Thyroid gland (tissue), 4 donors: ENCODE measurements at regions not wholly inside any gene's neighbourhood (a gene's known extent, or its start where the extent isn't known, plus 50 kb on each side); places are given as distances from the start of the nearest gene placed in this dataset.

Source experiments
- DNase-seq, 2 donors: peaks; one replicate each; pipeline ENCODE4 v3.0.0-alpha.2; 2019
- H3K27ac ChIP-seq, 3 donors: fragments of 200-600 bp; sonication (generic); 1 replicate in 2 of 3; 2 replicates in 1 of 3; pipeline ENCODE4 v1.5.1; 2016 to 2019; ENCODE audit warnings: mild to moderate bottlenecking in 1 of 3, moderate library complexity in 1 of 3
- H3K27me3 ChIP-seq: fragments of 200-600 bp; sonication (generic); one replicate; pipeline ENCODE4 v1.5.1; 2019
- H3K36me3 ChIP-seq, 2 donors: fragments of 200-600 bp; sonication (generic); one replicate each; pipeline ENCODE4 v1.5.1; 2016 to 2019
- H3K4me1 ChIP-seq, 2 donors: fragments of 200-600 bp; sonication (generic); one replicate each; pipeline ENCODE4 v1.5.1; 2017 to 2019
- H3K4me3 ChIP-seq, 3 donors: fragments of 200-600 bp; sonication (generic); replicated peaks in 1 of 3; 1 replicate in 2 of 3; 2 replicates in 1 of 3; pipeline ENCODE4 v1.5.1; 2016; ENCODE audit warnings: mild to moderate bottlenecking in 1 of 3
- H3K9me3 ChIP-seq: fragments of 200-600 bp; sonication (generic); one replicate; pipeline ENCODE4 v1.5.1; 2017
- CTCF ChIP-seq, 6 experiments: fragments of 200-600 bp in 3 of 6; fragments of 450-650 bp in 3 of 6; sonication (generic) in 3 of 6; IDR thresholded peaks; one replicate each; pipeline ENCODE4 v1.5.1; 2016 to 2019; ENCODE audit warnings: antibody characterized with exemption in 6 of 6, mild to moderate bottlenecking in 2 of 6, inconsistent platforms in 1 of 6, moderate library complexity in 1 of 6
- POLR2A ChIP-seq, 2 donors: fragments of 450-650 bp; IDR thresholded peaks; one replicate each; pipeline ENCODE4 v1.6.1; 2017; ENCODE audit warnings: antibody characterized with exemption in 2 of 2, mild to moderate bottlenecking in 2 of 2, moderate library complexity in 1 of 2
- whole genome bisulfite sequencing, 2 donors: methylation state at CpG; one replicate each; pipeline ENCODE4 v1.1.5; 2017; 5-methylcytosine and 5-hydroxymethylcytosine counted together
- intact Hi-C: fragments of 100-400 bp; cut with DNase I; formaldehyde crosslinking; loops from one replicate; pipeline ENCODE4 v1.15.1; 2023

GRCh38 chr4:85399270-85399669 lies 75.7 kb upstream of the ARHGAP24 start:
- no peak for TF ChIP-seq POLR2A (IDR thresholded peaks at IDR 0.05)
- no peak for TF ChIP-seq CTCF (IDR thresholded peaks at IDR 0.05)
- 91 to 96% methylated on average over 2 of the region's 2 CpGs for WGBS, 2 donors
- no peaks in the 10 kb centered on the region for H3K27me3 ChIP-seq
- H3K36me3 ChIP-seq = no peaks in the 10 kb centered on the region
- no peaks in the 10 kb centered on the region for H3K9me3 ChIP-seq
- no peak overlapping the region for H3K27ac ChIP-seq
- intact Hi-C loops = no loop called here
- no peaks in the 10 kb centered on the region for H3K4me1 ChIP-seq
- no peak for DNase-seq
- no peak overlapping the region for H3K4me3 ChIP-seq

- Histone ChIP-seq H3K4me3 (no peak overlapping the region), H3K9me3 (no peaks in the 10 kb centered on the region), H3K27me3 (no peaks in the 10 kb centered on the region), H3K27ac (no peak overlapping the region), H3K4me1 (no peaks in the 10 kb centered on the region), H3K36me3 (no peaks in the 10 kb centered on the region)
- DNase-seq = no peak
- TF ChIP-seq CTCF (IDR thresholded peaks at IDR 0.05) = no peak
- TF ChIP-seq POLR2A (IDR thresholded peaks at IDR 0.05) = no peak
- 68 to 77% methylated on average over 3 of the region's 3 CpGs for WGBS, 2 donors
- intact Hi-C loops = no loop called here
These were observed 72.6 kb upstream of the ARHGAP24 start for GRCh38 chr4:85402371-85402770.

GRCh38 chr4:85406185-85406584 lies 68.8 kb upstream of the ARHGAP24 start:
- H3K27ac ChIP-seq = no peak overlapping the region
- no peaks in the 10 kb centered on the region for H3K9me3 ChIP-seq
- no peak overlapping the region for H3K4me3 ChIP-seq
- no peak for TF ChIP-seq POLR2A (IDR thresholded peaks at IDR 0.05)
- TF ChIP-seq CTCF (IDR thresholded peaks at IDR 0.05) = no peak
- intact Hi-C loops = no loop called here
- H3K4me1 ChIP-seq = no peaks in the 10 kb centered on the region
- DNase-seq = no peak
- WGBS, 2 donors = 87 to 88% methylated on average over 2 of the region's 2 CpGs
- H3K36me3 ChIP-seq = no peaks in the 10 kb centered on the region
- no peaks in the 10 kb centered on the region for H3K27me3 ChIP-seq

GRCh38 chr4:85407546-85407945 lies 67.4 kb upstream of the ARHGAP24 start:
- H3K4me1 ChIP-seq = no peaks in the 10 kb centered on the region
- intact Hi-C loops = no loop called here
- TF ChIP-seq CTCF (IDR thresholded peaks at IDR 0.05) (no peak), POLR2A (IDR thresholded peaks at IDR 0.05) (no peak)
- H3K9me3 ChIP-seq = no peaks in the 10 kb centered on the region
- WGBS, 2 donors = 83 to 89% methylated on average over 3 of the region's 3 CpGs
- H3K36me3 ChIP-seq = no peaks in the 10 kb centered on the region
- no peaks in the 10 kb centered on the region for H3K27me3 ChIP-seq
- DNase-seq = no peak
- H3K4me3 ChIP-seq = no peak overlapping the region
- no peak overlapping the region for H3K27ac ChIP-seq

GRCh38 chr4:85408301-85408700 lies 66.6 kb upstream of the ARHGAP24 start:
- 86 to 87% methylated on average over 1 of the region's 1 CpG for WGBS, 2 donors
- H3K27ac ChIP-seq = no peak overlapping the region
- intact Hi-C loops = no loop called here
- H3K4me3 ChIP-seq = no peak overlapping the region
- DNase-seq = no peak
- no peaks in the 10 kb centered on the region for H3K4me1 ChIP-seq
- no peaks in the 10 kb centered on the region for H3K36me3 ChIP-seq
- TF ChIP-seq CTCF (IDR thresholded peaks at IDR 0.05) (no peak), POLR2A (IDR thresholded peaks at IDR 0.05) (no peak)
- H3K27me3 ChIP-seq = no peaks in the 10 kb centered on the region
- no peaks in the 10 kb centered on the region for H3K9me3 ChIP-seq
